H9 (cell line): ENCODE measurements at regions not wholly inside any gene's neighbourhood (a gene's known extent, or its start where the extent isn't known, plus 50 kb on each side); places are given as distances from the start of the nearest gene placed in this dataset.

Experiments used
- DNase-seq: peaks from one replicate; pipeline ENCODE4 v3.0.0-alpha.2; 2017
- H2AFZ ChIP-seq: one replicate; pipeline ENCODE4 v1.6.1; 2013; ENCODE audit warnings: mild to moderate bottlenecking, low read length, control low read depth, moderate library complexity
- H2AK5ac ChIP-seq: 2 replicates; pipeline ENCODE4 v1.6.1; 2013; ENCODE audit warnings: low read length, control low read depth, mixed read lengths; ENCODE audit not compliant: insufficient read length
- H2BK120ac ChIP-seq: one replicate; pipeline ENCODE4 v1.6.1; 2013; ENCODE audit warnings: low read depth, mild to moderate bottlenecking, low read length, control low read depth, inconsistent platforms; ENCODE audit not compliant: poor library complexity, severe bottlenecking
- H2BK12ac ChIP-seq: 2 replicates; pipeline ENCODE4 v1.6.1; 2013; ENCODE audit warnings: low read length, control low read depth, mixed read lengths, low read depth; ENCODE audit not compliant: insufficient read length
- H2BK15ac ChIP-seq: 2 replicates; pipeline ENCODE4 v1.6.1; 2013; ENCODE audit warnings: low read depth, low read length, control low read depth
- H2BK20ac ChIP-seq: one replicate; pipeline ENCODE4 v1.6.1; 2013; ENCODE audit warnings: low read depth, mild to moderate bottlenecking, low read length, control low read depth, inconsistent platforms; ENCODE audit not compliant: poor library complexity, severe bottlenecking
- H2BK5ac ChIP-seq: 2 replicates; pipeline ENCODE4 v1.6.1; 2013; ENCODE audit warnings: low read length, control low read depth, mixed read lengths; ENCODE audit not compliant: insufficient read length
- H3K14ac ChIP-seq: 2 replicates; pipeline ENCODE4 v1.6.1; 2013; ENCODE audit warnings: low read length, control low read depth; ENCODE audit not compliant: insufficient read depth
- H3K18ac ChIP-seq: 2 replicates; pipeline ENCODE4 v1.6.1; 2013; ENCODE audit warnings: low read depth, mild to moderate bottlenecking, mixed read lengths, low read length, control low read depth; ENCODE audit not compliant: insufficient read length
- H3K23ac ChIP-seq: 2 replicates; pipeline ENCODE4 v1.6.1; 2013; ENCODE audit warnings: low read length, control low read depth, mixed read lengths, low read depth; ENCODE audit not compliant: insufficient read length
- H3K23me2 ChIP-seq: 2 replicates; pipeline ENCODE4 v1.6.1; 2013; ENCODE audit warnings: low read depth, mild to moderate bottlenecking, mixed read lengths, low read length, control low read depth; ENCODE audit not compliant: insufficient read length, poor library complexity, severe bottlenecking
- H3K27ac ChIP-seq: 2 replicates; pipeline ENCODE4 v1.5.1; 2013; ENCODE audit warnings: low read length, control low read depth, mixed read lengths, low read depth; ENCODE audit not compliant: insufficient read length
- H3K27me3 ChIP-seq: 2 replicates; pipeline ENCODE4 v1.6.1; 2013; ENCODE audit warnings: low read length, control low read depth, inconsistent platforms; ENCODE audit not compliant: insufficient read depth
- H3K4ac ChIP-seq: 2 replicates; pipeline ENCODE4 v1.6.1; 2013; ENCODE audit warnings: low read depth, mild to moderate bottlenecking, control low read depth, inconsistent platforms, low read length, moderate library complexity
- H3K4me1 ChIP-seq: 2 replicates; pipeline ENCODE4 v1.6.1; 2013; ENCODE audit warnings: low read length, control low read depth, inconsistent platforms; ENCODE audit not compliant: insufficient read depth
- H3K4me2 ChIP-seq: 2 replicates; pipeline ENCODE4 v1.6.1; 2013; ENCODE audit warnings: low read length, control low read depth, mixed read lengths; ENCODE audit not compliant: insufficient read length, insufficient read depth
- H3K56ac ChIP-seq: 2 replicates; pipeline ENCODE4 v1.6.1; 2013; ENCODE audit warnings: low read depth, mild to moderate bottlenecking, mixed read lengths, low read length, control low read depth; ENCODE audit not compliant: insufficient read length
- H3K79me1 ChIP-seq: 2 replicates; pipeline ENCODE4 v1.6.1; 2013; ENCODE audit warnings: low read depth, mild to moderate bottlenecking, moderate library complexity, low read length, control low read depth, inconsistent platforms; ENCODE audit not compliant: insufficient read depth, poor library complexity, severe bottlenecking
- H3K79me2 ChIP-seq: 2 replicates; pipeline ENCODE4 v1.6.1; 2013; ENCODE audit warnings: low read length, control low read depth, inconsistent platforms; ENCODE audit not compliant: insufficient read depth
- H3K9ac ChIP-seq: 2 replicates; pipeline ENCODE4 v1.6.1; 2013; ENCODE audit warnings: low read length, control low read depth, mixed read lengths; ENCODE audit not compliant: insufficient read length; ENCODE audit errors: extremely low read depth
- H3K9me3 ChIP-seq: one replicate; pipeline ENCODE4 v1.6.1; 2013; ENCODE audit warnings: low read depth, low read length, inconsistent platforms; ENCODE audit not compliant: control insufficient read depth
- H3T11ph ChIP-seq: one replicate; pipeline ENCODE4 v1.6.1; 2013; ENCODE audit warnings: mild to moderate bottlenecking, low read length, control low read depth, inconsistent platforms
- H4K20me1 ChIP-seq: one replicate; pipeline ENCODE4 v1.6.1; 2013; ENCODE audit not compliant: control insufficient read depth, insufficient read length, insufficient read depth
- H4K5ac ChIP-seq: 2 replicates; pipeline ENCODE4 v1.6.1; 2013; ENCODE audit warnings: low read depth, mild to moderate bottlenecking, mixed read lengths, low read length, control low read depth; ENCODE audit not compliant: insufficient read length
- H4K8ac ChIP-seq: replicated peaks from 2 replicates; pipeline ENCODE4 v1.6.1; 2013; ENCODE audit warnings: low read length, control low read depth, mixed read lengths, low read depth; ENCODE audit not compliant: insufficient read length
- H4K91ac ChIP-seq: 2 replicates; pipeline ENCODE4 v1.6.1; 2013; ENCODE audit warnings: low read depth, mild to moderate bottlenecking, moderate library complexity, mixed read lengths, low read length, control low read depth; ENCODE audit not compliant: insufficient read length
- H3K27ac Mint-ChIP-seq, 3 experiments: 2 replicates in 2 of 3; 3 replicates in 1 of 3; pipeline ENCODE4 v1.8.0; 2020 to 2021; ENCODE audit warnings: mixed read lengths in 3 of 3, mild to moderate bottlenecking in 1 of 3, moderate library complexity in 1 of 3
- H3K27me3 Mint-ChIP-seq: 2 replicates; pipeline ENCODE4 v1.8.0; 2021; ENCODE audit warnings: low read depth, mild to moderate bottlenecking, moderate library complexity, mixed read lengths
- H3K36me3 Mint-ChIP-seq, 3 experiments: 2 replicates in 2 of 3; 3 replicates in 1 of 3; pipeline ENCODE4 v1.8.0; 2020 to 2021; ENCODE audit warnings: low read depth in 3 of 3, mixed read lengths in 3 of 3; ENCODE audit not compliant: insufficient read depth in 1 of 3
- H3K4me1 Mint-ChIP-seq, 2 experiments: 2 replicates each; pipeline ENCODE4 v1.8.0; 2020; ENCODE audit warnings: mixed read lengths in 2 of 2
- H3K4me3 Mint-ChIP-seq, 2 experiments: 2 replicates in 1 of 2; 3 replicates in 1 of 2; pipeline ENCODE4 v1.8.0; 2020 to 2021; ENCODE audit warnings: mild to moderate bottlenecking in 2 of 2, mixed read lengths in 2 of 2, moderate library complexity in 1 of 2
- H3K9me3 Mint-ChIP-seq, 2 experiments: 2 replicates in 1 of 2; 3 replicates in 1 of 2; pipeline ENCODE4 v1.8.0; 2020; ENCODE audit warnings: mild to moderate bottlenecking in 2 of 2, mixed read lengths in 2 of 2, moderate library complexity in 1 of 2
- CTCF ChIP-seq: fragments of 200-600 bp; sonication (generic); conservative IDR thresholded peaks from 3 replicates; pipeline ENCODE4 v1.8.0; 2021; ENCODE audit warnings: antibody characterized with exemption, mild to moderate bottlenecking
- WGBS: extraction: QIAGEN DNeasy Blood & Tissue Kit; methylation state at CpG from one replicate; pipeline ENCODE4 v1.1.7; 2013; ENCODE audit warnings: missing lambda C conversion rate, low lambda C conversion rate, mixed read lengths; ENCODE audit not compliant: insufficient read length; ENCODE audit errors: extremely low coverage; 5-methylcytosine and 5-hydroxymethylcytosine counted together

- no peaks in the 10 kb centered on the region for H4K20me1 ChIP-seq
- H3K4me1 ChIP-seq: no peaks in the 10 kb centered on the region
- Mint-ChIP-seq H3K4me1 (peaks cover 10 to 23% of the 10 kb centered on the region in 2 experiments), H3K4me3 (no peak overlapping the region), H3K27ac (peak overlapping the region in 1 of 3 experiments; percentile 44; a peak in 1 of 7 replicates), H3K27me3 (no peaks in the 10 kb centered on the region; the same call in 1 of the 2 replicates), H3K9me3 (no peaks in the 10 kb centered on the region), H3K36me3 (no peaks in the 10 kb centered on the region)
- H3K4ac ChIP-seq: no peak overlapping the region
- H3K79me2 ChIP-seq: 0 out of 2 replicates have a peak, but pooled peaks cover 2% of the 10 kb centered on the region
- H3K4me2 ChIP-seq: no peak overlapping the region
- no peak for DNase-seq
- no peak overlapping the region for H2BK5ac ChIP-seq
- no peak overlapping the region for H3K56ac ChIP-seq
- H3K23ac ChIP-seq: no peak overlapping the region
- no peak overlapping the region for H2BK20ac ChIP-seq
- no peaks in the 10 kb centered on the region for H3K79me1 ChIP-seq
- no CpG with 5 or more reads among the region's 6 CpGs for WGBS
- H3K23me2 ChIP-seq: no peaks in the 10 kb centered on the region
- no peak overlapping the region for H4K5ac ChIP-seq
- no peak overlapping the region for H2AFZ ChIP-seq
- H3K14ac ChIP-seq: no peak overlapping the region
- no peak overlapping the region for H3K9ac ChIP-seq
- no peak overlapping the region for H4K91ac ChIP-seq
- H3K9me3 ChIP-seq: no peaks in the 10 kb centered on the region
- no peak overlapping the region for H4K8ac ChIP-seq
- no peaks in the 10 kb centered on the region for H3K27me3 ChIP-seq
- no peak for TF ChIP-seq CTCF
- H2BK15ac ChIP-seq: no peak overlapping the region
- no peak overlapping the region for H2BK120ac ChIP-seq
- no peak overlapping the region for H3K27ac ChIP-seq
- no peak overlapping the region for H3K18ac ChIP-seq
- H2BK12ac ChIP-seq: no peak overlapping the region
- no peak overlapping the region for H2AK5ac ChIP-seq
- no peak overlapping the region for H3T11ph ChIP-seq
These were observed 163.5 kb downstream of the KTN1 start for GRCh38 chr14:55743551-55743950.
